ENCODE measurements at regions not wholly inside any gene's neighbourhood (a gene's known extent, or its start where the extent isn't known, plus 50 kb on each side); places are given as distances from the start of the nearest gene placed in this dataset.
"Not testable (repeated sequence)": the region's sequence is repeated elsewhere in the genome, so short reads cannot be mapped to it uniquely, and the experiment has no call there.

- TF ChIP-seq CTCF (IDR thresholded peaks at IDR 0.05; ENCODE audit: insufficient read depth, low read depth, low read length, missing control alignments): no peak
- H3K4me3 ChIP-seq (ENCODE audit: low read length): no peak overlapping the region
- peak; percentile 20 for DNase-seq (ENCODE audit: low read depth)
Observed at GRCh38 chr7:19284596-19285300, 139.5 kb upstream of the FERD3L start.

- no peak for DNase-seq (ENCODE audit: low read depth)
- H3K4me3 ChIP-seq (ENCODE audit: low read length): no peak overlapping the region
- TF ChIP-seq CTCF (IDR thresholded peaks at IDR 0.05; ENCODE audit: insufficient read depth, low read depth, low read length, missing control alignments): no peak
Observed at GRCh38 chr7:19284136-19284535, 138.9 kb upstream of the FERD3L start.

- no peak for DNase-seq (ENCODE audit: low read depth)
- TF ChIP-seq CTCF (IDR thresholded peaks at IDR 0.05; ENCODE audit: insufficient read depth, low read depth, low read length, missing control alignments): no peak
- H3K4me3 ChIP-seq (ENCODE audit: low read length): no peak overlapping the region
Observed at GRCh38 chr7:19275000-19275399, 129.8 kb upstream of the FERD3L start.

GRCh38 chr7:19272329-19272728, 127.1 kb upstream of the FERD3L start:
- not testable (repeated sequence) for DNase-seq (ENCODE audit: low read depth); H3K4me3 ChIP-seq (ENCODE audit: low read length)

GRCh38 chr7:19269301-19269700, 124.1 kb upstream of the FERD3L start:
- no peak for DNase-seq (ENCODE audit: low read depth)
- no peak for TF ChIP-seq CTCF (IDR thresholded peaks at IDR 0.05; ENCODE audit: insufficient read depth, low read depth, low read length, missing control alignments)
- H3K4me3 ChIP-seq (ENCODE audit: low read length): no peak overlapping the region

GRCh38 chr7:19268737-19269136, 123.5 kb upstream of the FERD3L start:
- H3K4me3 ChIP-seq (ENCODE audit: low read length): no peak overlapping the region
- no peak for TF ChIP-seq CTCF (IDR thresholded peaks at IDR 0.05; ENCODE audit: insufficient read depth, low read depth, low read length, missing control alignments)
- peak; percentile 32 for DNase-seq (ENCODE audit: low read depth)

- no peak for DNase-seq (ENCODE audit: low read depth)
- peak; percentile 20 for TF ChIP-seq CTCF (IDR thresholded peaks at IDR 0.05; ENCODE audit: insufficient read depth, low read depth, low read length, missing control alignments)
- H3K4me3 ChIP-seq (ENCODE audit: low read length): no peak overlapping the region
Observed at GRCh38 chr7:19262826-19263225, 117.6 kb upstream of the FERD3L start.

Measured in epithelial cell of esophagus (primary cell).